Endothelial cell of umbilical vein (primary cell): ENCODE measurements at regions not wholly inside any gene's neighbourhood (a gene's known extent, or its start where the extent isn't known, plus 50 kb on each side); places are given as distances from the start of the nearest gene placed in this dataset.

Experiments used
- BruUV-seq: library from RNA; stranded (reverse); fragments of 400-500 nt; replicated peaks from 2 replicates; lab custom pipeline; 2021; lab: Mats Ljungman, UMichigan
- CTCF ChIA-PET: fragments of 300-600, 350-600 bp; sonication (Branson Sonifier 250); formaldehyde crosslinking; loops from one replicate; lab custom pipeline; 2021; ENCODE audit warnings: antibody characterized with exemption, inconsistent platforms; lab: Charles Lee
- POLR2A ChIA-PET: fragments of 300-600, 350-600 bp; sonication (Branson Sonifier 250); formaldehyde crosslinking; loops from one replicate; lab custom pipeline; 2021; ENCODE audit warnings: antibody characterized with exemption, inconsistent platforms; lab: Charles Lee
- DNase-seq: peaks from one replicate; pipeline ENCODE4 v3.0.0-alpha.2; 2011; ENCODE audit warnings: low read depth, low spot score
- FAIRE-seq: peaks from 2 replicates; lab custom pipeline; 2011; peaks lifted over from hg19 to GRCh38; lab: Jason Lieb, UNC
- H2AFZ ChIP-seq: 2 replicates; pipeline ENCODE4 v1.6.0; 2012; ENCODE audit warnings: low read depth, low read length, control low read depth, inconsistent platforms
- H3K27ac ChIP-seq: 2 replicates; pipeline ENCODE4 v1.5.1; 2011; ENCODE audit warnings: low read depth, mild to moderate bottlenecking, control low read depth, low read length, moderate library complexity; ENCODE audit not compliant: insufficient read depth
- H3K27me3 ChIP-seq, 2 experiments: 2 replicates each; pipeline versions ENCODE4 v1.6.0 to v1.6.1; 2011; ENCODE audit warnings: low read length in 2 of 2, mixed read lengths in 1 of 2; ENCODE audit not compliant: control insufficient read depth in 2 of 2, insufficient read depth in 2 of 2
- H3K36me3 ChIP-seq, 2 experiments: 2 replicates in 1 of 2; 3 replicates in 1 of 2; pipeline ENCODE4 v1.5.1; 2011; ENCODE audit warnings: low read length in 2 of 2, mild to moderate bottlenecking in 1 of 2, moderate library complexity in 1 of 2; ENCODE audit not compliant: control insufficient read depth in 2 of 2, insufficient read depth in 2 of 2; ENCODE audit errors: extremely low read depth in 1 of 2
- H3K4me1 ChIP-seq: 3 replicates; pipeline ENCODE4 v1.5.1; 2011; ENCODE audit warnings: mild to moderate bottlenecking, low read length; ENCODE audit not compliant: control insufficient read depth, insufficient read depth; ENCODE audit errors: extremely low read depth
- H3K4me2 ChIP-seq: 2 replicates; pipeline ENCODE4 v1.6.1; 2011; ENCODE audit warnings: low read length, control low read depth, mixed read lengths; ENCODE audit not compliant: insufficient read depth
- H3K4me3 ChIP-seq, 3 experiments: fragments of 200-600 bp in 1 of 3; sonication (generic), shearing (Covaris generic) in 1 of 3; replicated peaks in 1 of 3; 2 replicates each; pipeline ENCODE4 v1.5.1; 2011 to 2016; ENCODE audit warnings: control low read depth in 3 of 3, low read length in 3 of 3, mild to moderate bottlenecking in 2 of 3, inconsistent platforms in 1 of 3, low read depth in 1 of 3, moderate library complexity in 1 of 3; ENCODE audit not compliant: insufficient read depth in 1 of 3
- H3K79me2 ChIP-seq: 2 replicates; pipeline ENCODE4 v1.6.0; 2012; ENCODE audit warnings: low read length, inconsistent platforms; ENCODE audit not compliant: control insufficient read depth, insufficient read depth
- H3K9ac ChIP-seq: replicated peaks from 2 replicates; pipeline ENCODE3; 2011; ENCODE audit warnings: low read length, control low read depth; ENCODE audit not compliant: insufficient read depth; ENCODE audit errors: extremely low read depth
- H3K9me1 ChIP-seq: replicated peaks from 3 replicates; pipeline ENCODE4 v1.6.0; 2011; ENCODE audit warnings: mild to moderate bottlenecking, low read length; ENCODE audit not compliant: control insufficient read depth, insufficient read depth; ENCODE audit errors: extremely low read depth
- H3K9me3 ChIP-seq: replicated peaks from 2 replicates; pipeline ENCODE4 v1.5.1; 2012; ENCODE audit warnings: low read length, inconsistent platforms; ENCODE audit not compliant: control insufficient read depth, insufficient read depth
- H4K20me1 ChIP-seq: replicated peaks from 2 replicates; pipeline ENCODE3; 2011; ENCODE audit warnings: mild to moderate bottlenecking, low read length; ENCODE audit not compliant: control insufficient read depth, insufficient read depth; ENCODE audit errors: extremely low read depth
- EZH2 ChIP-seq: IDR thresholded peaks from 2 replicates; pipeline ENCODE4 v1.6.1; 2012; ENCODE audit warnings: borderline replicate concordance, low read depth, mild to moderate bottlenecking, moderate library complexity, low read length, inconsistent platforms; ENCODE audit not compliant: severe bottlenecking
- FOS ChIP-seq: IDR thresholded peaks from 2 replicates; pipeline ENCODE4 v1.6.1; 2011; ENCODE audit warnings: mild to moderate bottlenecking, low read length, moderate library complexity, borderline replicate concordance; ENCODE audit not compliant: insufficient read depth
- GATA2 ChIP-seq: IDR thresholded peaks from 2 replicates; pipeline ENCODE4 v1.7.0; 2011; ENCODE audit warnings: low read depth, mild to moderate bottlenecking, moderate library complexity, mixed read lengths, low read length; ENCODE audit not compliant: insufficient read length, insufficient read depth
- JUN ChIP-seq: IDR thresholded peaks from 2 replicates; pipeline ENCODE4 v1.6.1; 2011; ENCODE audit warnings: borderline replicate concordance, low read depth; ENCODE audit not compliant: insufficient read length, insufficient read depth
- MAX ChIP-seq: IDR thresholded peaks from 2 replicates; pipeline ENCODE4 v1.6.1; 2011; ENCODE audit not compliant: insufficient read depth, insufficient read length
- POLR2A ChIP-seq: IDR thresholded peaks from 2 replicates; pipeline ENCODE4 v1.6.1; 2012; ENCODE audit warnings: low read depth, mild to moderate bottlenecking, control low read depth, low read length
- POLR2AphosphoS5 ChIP-seq: IDR thresholded peaks from 2 replicates; pipeline ENCODE4 v1.6.1; 2012; ENCODE audit warnings: low read depth, mild to moderate bottlenecking, control low read depth, low read length, moderate library complexity; ENCODE audit not compliant: insufficient read depth
- dilution Hi-C: fragments of 300-500 bp; cut with MboI; formaldehyde crosslinking; loops from one replicate; pipeline ENCODE4 v1.15.0; 2019; ENCODE audit warnings: low sequenced_read_pairs; ENCODE audit not compliant: extremely low pct_ligation_motif_present
- intact Hi-C: fragments of 100-400 bp; cut with micrococcal nuclease; formaldehyde crosslinking; loops from one replicate; pipeline ENCODE4 v1.10.0; 2022
- TF ChIP-seq, protein P1 (sequence below), 2 donors: IDR thresholded peaks; 1 replicate in 1 of 2; 2 replicates in 1 of 2; pipeline ENCODE4 v1.5.1; 2011; ENCODE audit warnings: low read length in 2 of 2, mild to moderate bottlenecking in 2 of 2, moderate library complexity in 2 of 2, control low read depth in 1 of 2, inconsistent platforms in 1 of 2, low read depth in 1 of 2; ENCODE audit not compliant: insufficient read depth in 1 of 2; ENCODE audit errors: extremely low read depth in 1 of 2

DNA sequence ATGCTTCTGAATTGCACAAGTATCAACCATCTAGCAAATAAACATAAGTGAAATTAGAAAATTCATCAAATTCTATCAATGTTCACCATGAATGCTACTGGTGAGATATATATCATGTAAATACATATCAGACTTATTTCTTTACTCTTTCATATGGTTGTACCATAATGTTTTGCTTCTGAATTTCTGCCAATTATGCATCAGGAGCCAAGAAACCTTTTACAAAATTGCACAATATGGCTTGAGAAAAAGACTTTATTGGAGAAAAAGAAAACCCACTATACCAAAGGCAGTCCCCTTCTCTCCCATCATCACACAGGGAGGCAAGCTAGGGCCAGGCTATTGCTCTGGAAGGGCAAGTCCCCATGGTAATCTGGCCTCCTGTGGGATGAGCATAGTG, 402.6 kb downstream of the C6orf118 start:
- H3K9ac ChIP-seq = no peak overlapping the region
- H3K4me1 ChIP-seq = no peaks in the 10 kb centered on the region
- no peak overlapping the region for H3K4me3 ChIP-seq
- no peak for TF ChIP-seq POLR2A
- TF ChIP-seq, protein P1, sequence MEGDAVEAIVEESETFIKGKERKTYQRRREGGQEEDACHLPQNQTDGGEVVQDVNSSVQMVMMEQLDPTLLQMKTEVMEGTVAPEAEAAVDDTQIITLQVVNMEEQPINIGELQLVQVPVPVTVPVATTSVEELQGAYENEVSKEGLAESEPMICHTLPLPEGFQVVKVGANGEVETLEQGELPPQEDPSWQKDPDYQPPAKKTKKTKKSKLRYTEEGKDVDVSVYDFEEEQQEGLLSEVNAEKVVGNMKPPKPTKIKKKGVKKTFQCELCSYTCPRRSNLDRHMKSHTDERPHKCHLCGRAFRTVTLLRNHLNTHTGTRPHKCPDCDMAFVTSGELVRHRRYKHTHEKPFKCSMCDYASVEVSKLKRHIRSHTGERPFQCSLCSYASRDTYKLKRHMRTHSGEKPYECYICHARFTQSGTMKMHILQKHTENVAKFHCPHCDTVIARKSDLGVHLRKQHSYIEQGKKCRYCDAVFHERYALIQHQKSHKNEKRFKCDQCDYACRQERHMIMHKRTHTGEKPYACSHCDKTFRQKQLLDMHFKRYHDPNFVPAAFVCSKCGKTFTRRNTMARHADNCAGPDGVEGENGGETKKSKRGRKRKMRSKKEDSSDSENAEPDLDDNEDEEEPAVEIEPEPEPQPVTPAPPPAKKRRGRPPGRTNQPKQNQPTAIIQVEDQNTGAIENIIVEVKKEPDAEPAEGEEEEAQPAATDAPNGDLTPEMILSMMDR (IDR thresholded peaks at IDR 0.05; ENCODE audit: extremely low read depth in 1 of 2, insufficient read depth in 1 of 2, low read depth in 1 of 2, low read length in 2 of 2) = no peak
- TF ChIP-seq GATA2 = no peak
- TF ChIP-seq POLR2AphosphoS5 = no peak
- no peak for TF ChIP-seq EZH2
- no peak for TF ChIP-seq JUN
- TF ChIP-seq FOS = no peak
- no peak for TF ChIP-seq MAX
- H3K4me2 ChIP-seq = no peak overlapping the region
- H3K36me3 ChIP-seq = no peaks in the 10 kb centered on the region
- intact Hi-C loops = no loop called here
- no TSS peak for BruUV-seq
- no peaks in the 10 kb centered on the region for H3K9me1 ChIP-seq
- CTCF ChIA-PET = no interaction called here
- no peak for DNase-seq
- POLR2A ChIA-PET = no interaction called here
- H2AFZ ChIP-seq = no peak overlapping the region
- H4K20me1 ChIP-seq = no peaks in the 10 kb centered on the region
- no peak for FAIRE-seq
- peaks cover 2% of the 10 kb centered on the region for H3K9me3 ChIP-seq
- dilution Hi-C loops = no loop called here
- H3K27me3 ChIP-seq = no peaks in the 10 kb centered on the region
- H3K79me2 ChIP-seq = no peaks in the 10 kb centered on the region
- H3K27ac ChIP-seq = no peak overlapping the region
